Esophagus muscularis mucosa (tissue), 4 donors: ENCODE measurements at regions not wholly inside any gene's neighbourhood (a gene's known extent, or its start where the extent isn't known, plus 50 kb on each side); places are given as distances from the start of the nearest gene placed in this dataset.

Experiments
- CTCF ChIP-seq, 3 experiments: fragments of 200-600 bp in 2 of 3; fragments of 450-650 bp in 1 of 3; sonication (generic) in 2 of 3; IDR thresholded peaks; one replicate each; pipeline ENCODE4 v1.5.1; 2017 to 2019; ENCODE audit warnings: antibody characterized with exemption in 3 of 3, mild to moderate bottlenecking in 2 of 3, moderate library complexity in 1 of 3
- EP300 ChIP-seq: sonication (generic); formaldehyde crosslinking; IDR thresholded peaks from one replicate; pipeline ENCODE4 v1.6.1; 2017; ENCODE audit warnings: antibody characterized with exemption
- POLR2A ChIP-seq: fragments of 450-650 bp; IDR thresholded peaks from one replicate; pipeline ENCODE4 v1.6.1; 2017; ENCODE audit warnings: antibody characterized with exemption, moderate library complexity, mild to moderate bottlenecking, low read depth
- POLR2AphosphoS5 ChIP-seq, 2 donors: sonication (generic); formaldehyde crosslinking; IDR thresholded peaks; one replicate each; pipeline ENCODE4 v1.6.1; 2017; ENCODE audit warnings: antibody characterized with exemption in 2 of 2

- TF ChIP-seq CTCF (IDR thresholded peaks at IDR 0.05) (no peak), POLR2A (no peak), POLR2AphosphoS5 (IDR thresholded peaks at IDR 0.05) (no peak), EP300 (no peak)
These were observed 227.7 kb upstream of the SEMA3E start for GRCh38 chr7:83876593-83876992.
